PC-9 (cell line): ENCODE measurements at regions not wholly inside any gene's neighbourhood (a gene's known extent, or its start where the extent isn't known, plus 50 kb on each side); places are given as distances from the start of the nearest gene placed in this dataset.

Source experiments
- BruUV-seq: library from RNA; stranded (reverse); fragments of 400-500 nt; replicated peaks from 2 replicates; lab custom pipeline; 2021; lab: Mats Ljungman, UMichigan
- CTCF ChIA-PET: fragments of 300-600 bp; sonication (Branson Sonifier 250); formaldehyde crosslinking; loops from one replicate; lab custom pipeline; 2022; ENCODE audit warnings: antibody characterized with exemption; lab: Charles Lee
- POLR2A ChIA-PET: fragments of 300-600 bp; sonication (Branson Sonifier 250); formaldehyde crosslinking; loops from one replicate; lab custom pipeline; 2022; ENCODE audit warnings: antibody characterized with exemption; ENCODE audit not compliant: unreplicated experiment; lab: Charles Lee
- DNase-seq, 2 experiments: peaks; one replicate each; pipeline versions ENCODE4 v3.0.0 to v3.0.0-alpha.2; 2015 to 2022; ENCODE audit warnings: mixed read lengths in 1 of 2
- H2AFZ ChIP-seq: fragments of 200-600 bp; sonication (generic); 2 replicates; pipeline ENCODE4 v1.8.1; 2017; ENCODE audit warnings: antibody characterized with exemption
- H3F3A ChIP-seq: fragments of 200-600 bp; sonication (generic); 2 replicates; pipeline ENCODE4 v1.8.1; 2017; ENCODE audit warnings: antibody characterized with exemption, mild to moderate bottlenecking, low read depth; ENCODE audit not compliant: insufficient read depth
- H3K27ac ChIP-seq: fragments of 200-600 bp; sonication (generic); 2 replicates; pipeline ENCODE4 v1.6.1; 2016; ENCODE audit warnings: mixed run types
- H3K27me3 ChIP-seq: fragments of 200-600 bp; sonication (generic); 2 replicates; pipeline ENCODE4 v1.6.1; 2016; ENCODE audit warnings: low read depth, mixed run types; ENCODE audit not compliant: insufficient read depth
- H3K36me3 ChIP-seq: fragments of 200-600 bp; sonication (generic); 2 replicates; pipeline ENCODE4 v1.6.1; 2016; ENCODE audit warnings: low read depth, mixed run types
- H3K4me1 ChIP-seq: fragments of 200-600 bp; sonication (generic); replicated peaks from 2 replicates; pipeline ENCODE4 v1.6.1; 2016; ENCODE audit warnings: mixed run types; ENCODE audit not compliant: insufficient read depth
- H3K4me2 ChIP-seq: fragments of 200-600 bp; sonication (generic); 2 replicates; pipeline ENCODE4 v1.6.1; 2017; ENCODE audit warnings: mixed run types
- H3K4me3 ChIP-seq: fragments of 200-600 bp; sonication (generic); 2 replicates; pipeline ENCODE4 v1.6.1; 2016; ENCODE audit warnings: mixed run types
- H3K79me2 ChIP-seq: fragments of 200-600 bp; sonication (generic); 2 replicates; pipeline ENCODE4 v1.6.1; 2017; ENCODE audit warnings: low read depth, mixed run types
- H3K9me2 ChIP-seq: fragments of 200-600 bp; sonication (generic); 2 replicates; pipeline ENCODE4 v1.8.1; 2017; ENCODE audit warnings: mild to moderate bottlenecking; ENCODE audit not compliant: insufficient read depth
- H3K9me3 ChIP-seq: fragments of 200-600 bp; sonication (generic); 2 replicates; pipeline ENCODE4 v1.8.1; 2016; ENCODE audit warnings: low read depth; ENCODE audit not compliant: insufficient read depth
- H4K20me1 ChIP-seq: fragments of 200-600 bp; sonication (generic); 2 replicates; pipeline ENCODE4 v1.8.1; 2017; ENCODE audit not compliant: insufficient read depth
- CTCF ChIP-seq: fragments of 200-600 bp; sonication (generic); conservative IDR thresholded peaks from 2 replicates; pipeline ENCODE4 v1.6.1; 2017; ENCODE audit warnings: mixed run types, antibody characterized with exemption, mild to moderate bottlenecking, moderate library complexity
- EZH2 ChIP-seq: fragments of 200-600 bp; sonication (generic); IDR thresholded peaks from 2 replicates; pipeline ENCODE4 v1.8.0; 2017; ENCODE audit warnings: antibody characterized with exemption, low read depth
- intact Hi-C: fragments of 100-400 bp; cut with micrococcal nuclease; formaldehyde crosslinking; loops from one replicate; pipeline ENCODE4 v1.10.0; 2022; ENCODE audit not compliant: unreplicated experiment

- TF ChIP-seq EZH2: no peak
- no peak for TF ChIP-seq CTCF
- ChIA-PET POLR2A (no interaction called here), CTCF (no interaction called here)
- Histone ChIP-seq H3K4me1 (peaks cover 22% of the 10 kb centered on the region), H3K36me3 (no peaks in the 10 kb centered on the region), H3K79me2 (no peaks in the 10 kb centered on the region), H3K9me2 (no peaks in the 10 kb centered on the region), H3K27me3 (no peaks in the 10 kb centered on the region), H3K4me3 (no peak overlapping the region), H3K4me2 (no peak overlapping the region), H2AFZ (no peak overlapping the region), H3F3A (peaks cover 20% of the 10 kb centered on the region), H4K20me1 (no peaks in the 10 kb centered on the region), H3K27ac (no peak overlapping the region), H3K9me3 (no peaks in the 10 kb centered on the region)
- no peak for DNase-seq
- intact Hi-C loops: no loop called here
- no TSS peak for BruUV-seq
Observed at GRCh38 chr5:173509060-173509459, 107.4 kb downstream of the BOD1 start.

- H3K4me1 ChIP-seq: peaks cover 3% of the 10 kb centered on the region; the same call in 1 of the 2 replicates
- ChIA-PET POLR2A (no interaction called here), CTCF (no interaction called here)
- no peak for DNase-seq
- H3K9me3 ChIP-seq: no peaks in the 10 kb centered on the region
- no TSS peak for BruUV-seq
- no peaks in the 10 kb centered on the region for H3K79me2 ChIP-seq
- no peaks in the 10 kb centered on the region for H3K9me2 ChIP-seq
- no peak overlapping the region for H3K27ac ChIP-seq
- no peaks in the 10 kb centered on the region for H3K36me3 ChIP-seq
- intact Hi-C loops: no loop called here
- TF ChIP-seq EZH2: no peak
- no peak for TF ChIP-seq CTCF
- no peaks in the 10 kb centered on the region for H4K20me1 ChIP-seq
- peaks cover 3% of the 10 kb centered on the region; the same call in 1 of the 2 replicates for H3F3A ChIP-seq
- H3K4me3 ChIP-seq: no peak overlapping the region
- no peak overlapping the region for H2AFZ ChIP-seq
- no peaks in the 10 kb centered on the region for H3K27me3 ChIP-seq
- H3K4me2 ChIP-seq: no peak overlapping the region
Observed at GRCh38 chr5:173507171-173507570, 109.3 kb downstream of the BOD1 start.

GRCh38 chr5:173505634-173506033 is 110.8 kb downstream of the BOD1 start:
- H3K4me1 ChIP-seq: no peaks in the 10 kb centered on the region
- no peak overlapping the region for H3K4me2 ChIP-seq
- ChIA-PET CTCF (no interaction called here), POLR2A (no interaction called here)
- no peak for DNase-seq
- H4K20me1 ChIP-seq: no peaks in the 10 kb centered on the region
- intact Hi-C loops: no loop called here
- no peaks in the 10 kb centered on the region for H3K27me3 ChIP-seq
- no peaks in the 10 kb centered on the region for H3F3A ChIP-seq
- H2AFZ ChIP-seq: no peak overlapping the region
- BruUV-seq: no TSS peak
- no peaks in the 10 kb centered on the region for H3K36me3 ChIP-seq
- no peak for TF ChIP-seq EZH2
- H3K9me3 ChIP-seq: no peaks in the 10 kb centered on the region
- H3K4me3 ChIP-seq: no peak overlapping the region
- H3K27ac ChIP-seq: no peak overlapping the region
- H3K79me2 ChIP-seq: no peaks in the 10 kb centered on the region
- no peaks in the 10 kb centered on the region for H3K9me2 ChIP-seq

GRCh38 chr5:173501922-173502321 is 114.5 kb downstream of the BOD1 start:
- ChIA-PET POLR2A (no interaction called here), CTCF (no interaction called here)
- DNase-seq: no peak
- no peaks in the 10 kb centered on the region for H3K36me3 ChIP-seq
- H3K4me3 ChIP-seq: no peak overlapping the region
- H4K20me1 ChIP-seq: no peaks in the 10 kb centered on the region
- peaks cover 10% of the 10 kb centered on the region; the same call in 1 of the 2 replicates for H3F3A ChIP-seq
- intact Hi-C loops: no loop called here
- H2AFZ ChIP-seq: no peak overlapping the region
- no peaks in the 10 kb centered on the region for H3K9me2 ChIP-seq
- H3K79me2 ChIP-seq: no peaks in the 10 kb centered on the region
- TF ChIP-seq CTCF (no peak), EZH2 (no peak)
- H3K27me3 ChIP-seq: no peaks in the 10 kb centered on the region
- H3K9me3 ChIP-seq: no peaks in the 10 kb centered on the region
- H3K4me2 ChIP-seq: no peak overlapping the region
- no peak overlapping the region for H3K27ac ChIP-seq
- peaks cover 27% of the 10 kb centered on the region for H3K4me1 ChIP-seq
- no TSS peak for BruUV-seq
